22Rv1 (cell line): ENCODE measurements at regions not wholly inside any gene's neighbourhood (a gene's known extent, or its start where the extent isn't known, plus 50 kb on each side); places are given as distances from the start of the nearest gene placed in this dataset.

Experiments used
- H3K27ac ChIP-seq: fragments of 450-650 bp; 2 replicates; pipeline ENCODE4 v1.5.1; 2017
- ZFX ChIP-seq: fragments of 450-650 bp; IDR thresholded peaks from 2 replicates; pipeline ENCODE4 v1.6.1; 2017; ENCODE audit warnings: antibody characterized with exemption, borderline replicate concordance
- TF ChIP-seq, protein P1 (sequence below): fragments of 450-650 bp; IDR thresholded peaks from 2 replicates; pipeline ENCODE4 v1.5.1; 2017; ENCODE audit warnings: mild to moderate bottlenecking

- no peak for TF ChIP-seq ZFX
- TF ChIP-seq, protein P1, sequence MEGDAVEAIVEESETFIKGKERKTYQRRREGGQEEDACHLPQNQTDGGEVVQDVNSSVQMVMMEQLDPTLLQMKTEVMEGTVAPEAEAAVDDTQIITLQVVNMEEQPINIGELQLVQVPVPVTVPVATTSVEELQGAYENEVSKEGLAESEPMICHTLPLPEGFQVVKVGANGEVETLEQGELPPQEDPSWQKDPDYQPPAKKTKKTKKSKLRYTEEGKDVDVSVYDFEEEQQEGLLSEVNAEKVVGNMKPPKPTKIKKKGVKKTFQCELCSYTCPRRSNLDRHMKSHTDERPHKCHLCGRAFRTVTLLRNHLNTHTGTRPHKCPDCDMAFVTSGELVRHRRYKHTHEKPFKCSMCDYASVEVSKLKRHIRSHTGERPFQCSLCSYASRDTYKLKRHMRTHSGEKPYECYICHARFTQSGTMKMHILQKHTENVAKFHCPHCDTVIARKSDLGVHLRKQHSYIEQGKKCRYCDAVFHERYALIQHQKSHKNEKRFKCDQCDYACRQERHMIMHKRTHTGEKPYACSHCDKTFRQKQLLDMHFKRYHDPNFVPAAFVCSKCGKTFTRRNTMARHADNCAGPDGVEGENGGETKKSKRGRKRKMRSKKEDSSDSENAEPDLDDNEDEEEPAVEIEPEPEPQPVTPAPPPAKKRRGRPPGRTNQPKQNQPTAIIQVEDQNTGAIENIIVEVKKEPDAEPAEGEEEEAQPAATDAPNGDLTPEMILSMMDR = no peak
- H3K27ac ChIP-seq = no peak overlapping the region
Measured at GRCh38 chr6:74932232-74932888, 273.5 kb downstream of the COL12A1 start.

- no peak for TF ChIP-seq ZFX
- TF ChIP-seq, protein P1 = no peak
- no peak overlapping the region for H3K27ac ChIP-seq
Measured at GRCh38 chr6:74931558-74931957, 274.3 kb downstream of the COL12A1 start.

DNA sequence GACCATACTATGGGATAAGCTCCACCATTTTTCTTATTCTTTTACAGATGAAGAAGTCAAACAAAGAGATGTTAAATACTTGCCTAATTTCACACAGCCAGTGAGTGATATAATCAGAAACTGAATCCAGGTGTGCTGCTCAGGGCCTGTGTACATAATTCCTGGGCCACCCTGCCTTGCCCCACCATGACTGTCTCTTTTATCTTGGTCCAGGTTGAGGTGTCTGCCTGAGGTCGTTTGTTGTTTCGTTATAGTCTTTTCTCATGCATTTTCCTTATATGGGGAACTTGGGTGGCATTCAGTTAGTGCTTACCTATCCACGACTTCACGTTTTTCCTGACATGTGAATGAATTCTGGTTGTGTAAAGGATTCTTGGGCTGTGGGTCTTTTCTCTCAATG, 277.6 kb downstream of the COL12A1 start:
- no peak overlapping the region for H3K27ac ChIP-seq
- TF ChIP-seq, protein P1 = no peak

GRCh38 chr6:74927299-74927698, 278.6 kb downstream of the COL12A1 start:
- TF ChIP-seq, protein P1 = no peak
- no peak for TF ChIP-seq ZFX
- H3K27ac ChIP-seq = no peak overlapping the region

DNA sequence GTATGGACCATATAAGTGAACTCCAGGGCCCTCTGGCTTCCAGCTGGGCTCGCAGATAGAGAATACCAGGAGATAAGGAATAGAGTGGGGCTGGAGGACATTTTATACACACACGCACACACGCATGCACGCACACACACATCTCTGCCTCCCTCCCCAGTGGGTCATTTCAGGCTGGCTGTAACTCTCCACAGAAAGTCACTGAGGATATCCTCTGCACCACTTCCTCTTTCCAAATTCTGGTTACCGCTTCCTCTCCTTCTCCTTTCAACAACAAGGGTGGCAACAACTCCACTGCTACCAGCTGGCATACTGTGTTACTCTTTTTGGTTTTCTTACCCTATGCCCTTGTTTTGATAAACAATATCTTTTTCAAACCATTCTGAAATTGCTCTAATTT, 280.2 kb downstream of the COL12A1 start:
- TF ChIP-seq, protein P1 = no peak
- no peak for TF ChIP-seq ZFX
- no peak overlapping the region for H3K27ac ChIP-seq

- H3K27ac ChIP-seq = no peak overlapping the region
- TF ChIP-seq, protein P1 = no peak
- no peak for TF ChIP-seq ZFX
Measured at GRCh38 chr6:74914888-74915287, 291.0 kb downstream of the COL12A1 start.

DNA sequence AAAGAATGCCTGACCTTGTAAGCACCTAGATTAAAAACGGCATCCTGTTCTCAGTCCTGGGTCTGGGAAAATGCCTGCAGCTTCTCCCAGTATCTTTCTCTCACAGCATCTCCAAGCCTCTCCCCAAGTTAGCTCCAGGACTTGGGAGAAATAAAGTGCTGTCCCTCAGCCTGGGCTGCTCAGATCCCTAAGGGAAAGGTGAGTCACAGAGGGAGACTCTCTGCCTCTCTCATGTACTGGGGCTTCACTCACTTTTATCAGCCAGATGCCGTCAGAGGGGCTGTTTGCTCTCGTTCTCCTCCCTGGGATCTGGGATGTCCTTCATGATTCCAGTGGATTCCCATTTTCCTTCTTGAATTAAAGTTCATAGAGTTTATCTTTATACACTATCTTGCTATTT, 293.6 kb downstream of the COL12A1 start:
- H3K27ac ChIP-seq = no peak overlapping the region
- TF ChIP-seq ZFX = no peak
- TF ChIP-seq, protein P1 = no peak
